ENCODE measurements at regions not wholly inside any gene's neighbourhood (a gene's known extent, or its start where the extent isn't known, plus 50 kb on each side); places are given as distances from the start of the nearest gene placed in this dataset.

GRCh38 chr9:110029956-110030480 is 177.9 kb downstream of the C9orf152 start:
- peak overlapping the region; percentile 98 for H2BK5ac ChIP-seq (ENCODE audit: low read depth, low read length, poor library complexity, severe bottlenecking)
- no peaks in the 10 kb centered on the region for H3K36me3 ChIP-seq (ENCODE audit: control insufficient read depth, insufficient read depth, low read length)
- H2BK20ac ChIP-seq (ENCODE audit: low read depth, low read length), result peak overlapping the region; percentile 85
- POLR2A ChIA-PET (ENCODE audit: unreplicated experiment), result interaction anchor here (1.1 kb wide), 1 partner anchor 21 kb away, joined by 4 read pairs; no protein-coding TSS in a partner anchor
- dilution Hi-C loops (cut with HindIII; ENCODE audit: low sequenced_read_pairs, unreplicated experiment) (no loop called here), in situ Hi-C loops (cut with MboI; ENCODE audit: low sequenced_read_pairs) (no loop called here), intact Hi-C loops (cut with micrococcal nuclease) (no loop called here)
- H3K4me3 ChIP-seq (ENCODE audit: insufficient read depth, low read depth, low read length), result no peak overlapping the region
- no peak for ATAC-seq (ENCODE audit: low read depth)
- peaks cover 20% of the 10 kb centered on the region for H3K4me1 ChIP-seq (ENCODE audit: control insufficient read depth, insufficient read depth, low read length)
- H3K4me2 ChIP-seq (ENCODE audit: low read depth, low read length), result no peak overlapping the region
- H3K27ac ChIP-seq (ENCODE audit: insufficient read depth, low read length), result peak overlapping the region; percentile 71
- H3K14ac ChIP-seq (replicated peaks; ENCODE audit: low read depth, low read length), result peak overlapping the region; percentile 61
- no peak for TF ChIP-seq FOS (IDR thresholded peaks at IDR 0.05; ENCODE audit: low read depth, low read length)
- TF ChIP-seq RAD21 (IDR thresholded peaks at IDR 0.05; ENCODE audit: low read length), result no peak
- no peak for TF ChIP-seq SMC3 (IDR thresholded peaks at IDR 0.05; ENCODE audit: low read depth, low read length)
- no peak for TF ChIP-seq MAZ (IDR thresholded peaks at IDR 0.05; ENCODE audit: borderline replicate concordance, low read depth, low read length)
- TF ChIP-seq RFX5 (IDR thresholded peaks at IDR 0.05; ENCODE audit: low read depth, low read length), result no peak
- TF ChIP-seq MAFK (IDR thresholded peaks at IDR 0.05; ENCODE audit: low read depth, low read length), result no peak
- no peak for TF ChIP-seq MXI1 (IDR thresholded peaks at IDR 0.05; ENCODE audit: borderline replicate concordance, low read depth, low read length)
- H2AFZ ChIP-seq (replicated peaks; ENCODE audit: low read length, poor library complexity), result no peak overlapping the region
- H3K9ac ChIP-seq (ENCODE audit: low read depth, low read length), result no peak overlapping the region
- no peaks in the 10 kb centered on the region for H3K27me3 ChIP-seq (ENCODE audit: control insufficient read depth, insufficient read depth, low read length)
- no peaks in the 10 kb centered on the region for H3K9me3 ChIP-seq (ENCODE audit: control insufficient read depth, insufficient read depth, low read length)
- H4K8ac ChIP-seq (ENCODE audit: low read depth in 2 of 2, low read length in 2 of 2), result peak overlapping the region in 1 of 2 experiments; percentile 99; a peak in 2 of 4 replicates
- no peaks in the 10 kb centered on the region; the same call in 1 of the 2 replicates for H4K20me1 ChIP-seq (ENCODE audit: insufficient read depth, low read length)
- H3K9me1 ChIP-seq (ENCODE audit: insufficient read depth, low read length), result peaks cover 19% of the 10 kb centered on the region
- H3K23ac ChIP-seq (ENCODE audit: low read depth, low read length), result peak overlapping the region; percentile 21
- peak overlapping the region; percentile 70 for H3K56ac ChIP-seq (ENCODE audit: extremely low read depth, insufficient read depth, low read length)
- peak overlapping the region; percentile 72 for H2AK5ac ChIP-seq (ENCODE audit: low read depth, low read length)
- peak overlapping the region; percentile 100 for H2BK120ac ChIP-seq (ENCODE audit: low read depth, low read length)
- peak overlapping the region; percentile 55 for H4K91ac ChIP-seq (ENCODE audit: insufficient read depth, low read depth, low read length)
- WGBS, 2 experiments (ENCODE audit: extremely low coverage in 2 of 2, insufficient read length in 1 of 2), result no CpG with 5 or more reads among the region's 4 CpGs
- H2AK9ac ChIP-seq (replicated peaks; ENCODE audit: low read depth, low read length, poor library complexity), result no peak overlapping the region
- H3K79me1 ChIP-seq (ENCODE audit: low read depth in 1 of 2, low read length in 2 of 2), result peaks cover 24 to 67% of the 10 kb centered on the region in 2 experiments
- peak overlapping the region; percentile 93 for H2BK15ac ChIP-seq (ENCODE audit: low read depth, low read length)
- peak overlapping the region; percentile 67 for H4K5ac ChIP-seq (ENCODE audit: low read depth, low read length)
- H3K18ac ChIP-seq (ENCODE audit: low read depth, low read length), result peak overlapping the region; percentile 81; the same call in 1 of the 2 replicates
- CTCF ChIA-PET, result no interaction called here
- peak overlapping the region; percentile 99 for H3K4ac ChIP-seq (ENCODE audit: low read depth, low read length)
- DNase-seq, result no peak
- no TSS peak for BruUV-seq (replicated peaks)

All from IMR-90 (cell line).